NCI-H774 (cell line): ENCODE measurements at regions not wholly inside any gene's neighbourhood (a gene's known extent, or its start where the extent isn't known, plus 50 kb on each side); places are given as distances from the start of the nearest gene placed in this dataset.

Experiments used
- DNase-seq: peaks from one replicate; lab custom pipeline; 2025; lab: John Stamatoyannopoulos, UW

GRCh38 chr4:60173103-60173502 is 1027.0 kb upstream of the ADGRL3 start:
- no peak for DNase-seq

- DNase-seq = no peak
Measured at GRCh38 chr4:60173718-60174117, 1026.4 kb upstream of the ADGRL3 start.

GRCh38 chr4:60175241-60175640 is 1024.9 kb upstream of the ADGRL3 start:
- no peak for DNase-seq

- DNase-seq = no peak
Measured at GRCh38 chr4:60187428-60187827, 1012.7 kb upstream of the ADGRL3 start.

GRCh38 chr4:60189286-60189685 is 1010.8 kb upstream of the ADGRL3 start:
- DNase-seq = no peak

- DNase-seq = no peak
Measured at GRCh38 chr4:60194214-60194613, 1005.9 kb upstream of the ADGRL3 start.

- no peak for DNase-seq
Measured at GRCh38 chr4:60195256-60195655, 1004.9 kb upstream of the ADGRL3 start.

GRCh38 chr4:60201052-60201673 is 999.0 kb upstream of the ADGRL3 start:
- DNase-seq = peak; percentile 1

GRCh38 chr4:60209588-60209987 is 990.5 kb upstream of the ADGRL3 start:
- DNase-seq = no peak

- no peak for DNase-seq
Measured at GRCh38 chr4:60215906-60216305, 984.2 kb upstream of the ADGRL3 start.

- no peak for DNase-seq
Measured at GRCh38 chr4:60216752-60217151, 983.4 kb upstream of the ADGRL3 start.

GRCh38 chr4:60221866-60222265 is 978.3 kb upstream of the ADGRL3 start:
- DNase-seq = no peak

- DNase-seq = no peak
Measured at GRCh38 chr4:60223208-60223923, 976.8 kb upstream of the ADGRL3 start.

GRCh38 chr4:60241866-60242265 is 958.3 kb upstream of the ADGRL3 start:
- no peak for DNase-seq

- DNase-seq = no peak
Measured at GRCh38 chr4:60249784-60250183, 950.3 kb upstream of the ADGRL3 start.

- DNase-seq = no peak
Measured at GRCh38 chr4:60250657-60251056, 949.5 kb upstream of the ADGRL3 start.

- DNase-seq = no peak
Measured at GRCh38 chr4:60259781-60260180, 940.3 kb upstream of the ADGRL3 start.

- DNase-seq = no peak
Measured at GRCh38 chr4:60266505-60266904, 933.6 kb upstream of the ADGRL3 start.

- DNase-seq = no peak
Measured at GRCh38 chr4:60296386-60296785, 903.7 kb upstream of the ADGRL3 start.

- no peak for DNase-seq
Measured at GRCh38 chr4:60313611-60314178, 886.4 kb upstream of the ADGRL3 start.

- DNase-seq = no peak
Measured at GRCh38 chr4:60314416-60314815, 885.7 kb upstream of the ADGRL3 start.

GRCh38 chr4:60315586-60315985 is 884.5 kb upstream of the ADGRL3 start:
- DNase-seq = no peak

GRCh38 chr4:60326735-60327134 is 873.4 kb upstream of the ADGRL3 start:
- no peak for DNase-seq

- no peak for DNase-seq
Measured at GRCh38 chr4:60327651-60328050, 872.5 kb upstream of the ADGRL3 start.
